ENCODE measurements at regions not wholly inside any gene's neighbourhood (a gene's known extent, or its start where the extent isn't known, plus 50 kb on each side); places are given as distances from the start of the nearest gene placed in this dataset.

- DNase-seq (ENCODE audit: low spot score), result no peak
Measured at GRCh38 chr5:144076521-144077083, 93.9 kb downstream of the YIPF5 start.

GRCh38 chr5:144083185-144083584 lies 87.3 kb downstream of the YIPF5 start:
- no peak for DNase-seq (ENCODE audit: low spot score)

DNA sequence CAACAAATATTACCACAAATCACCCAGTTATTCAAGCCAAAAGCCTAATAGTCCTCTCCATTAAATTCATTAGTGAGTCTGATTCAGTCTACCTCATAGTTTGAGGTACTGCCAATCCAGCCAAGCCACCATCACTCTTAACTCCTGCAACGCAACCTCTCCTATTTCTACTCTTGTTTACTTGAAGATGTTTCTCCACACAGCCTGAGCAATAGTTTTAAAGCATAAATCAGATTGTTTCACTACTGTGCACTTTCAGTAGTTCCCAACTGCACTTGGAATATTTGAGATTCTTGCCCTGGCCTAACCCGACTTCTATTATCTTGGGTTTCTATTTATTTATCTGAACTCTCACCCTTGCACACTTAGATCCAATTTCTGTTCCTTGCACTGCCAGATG lies 85.5 kb downstream of the YIPF5 start:
- DNase-seq (ENCODE audit: low spot score), result no peak

DNA sequence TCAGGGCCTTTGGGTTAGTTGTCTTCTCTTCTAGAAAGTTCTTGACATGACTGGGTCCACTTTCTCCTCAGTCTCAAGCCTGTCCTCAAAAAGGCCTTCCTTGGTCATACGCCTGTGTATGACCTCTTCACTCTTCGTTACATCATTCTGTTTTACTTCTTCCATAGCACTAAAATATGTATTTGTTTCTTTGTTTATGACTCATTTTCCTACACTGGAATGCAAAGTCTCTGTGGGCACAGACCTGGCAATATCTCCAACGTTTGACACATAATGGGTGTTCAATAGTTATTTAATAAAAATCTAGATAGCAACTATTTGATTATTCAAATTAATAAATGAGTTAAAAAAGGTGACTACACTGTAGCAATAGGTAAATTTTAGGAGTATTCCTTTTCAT lies 85.1 kb downstream of the YIPF5 start:
- no peak for DNase-seq (ENCODE audit: low spot score)

DNA sequence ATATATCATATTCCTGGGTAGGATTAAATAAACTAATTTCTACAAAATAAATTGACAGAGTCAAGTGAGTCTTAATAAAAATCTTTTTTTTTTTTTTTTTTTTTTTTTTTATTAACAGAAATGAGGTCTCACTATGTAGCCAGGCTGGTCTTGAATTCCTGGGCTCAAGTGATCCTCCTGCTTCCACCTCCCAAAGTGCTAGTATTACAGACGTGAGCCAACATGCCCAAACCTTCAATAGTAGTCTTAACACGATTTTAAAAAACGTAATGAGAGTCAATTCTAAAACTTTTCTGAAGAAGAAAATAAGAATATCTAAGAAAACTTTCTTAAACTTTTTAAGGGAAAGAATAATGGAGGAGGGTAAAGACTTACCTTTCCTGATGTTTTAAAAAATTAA lies 84.2 kb downstream of the YIPF5 start:
- DNase-seq (ENCODE audit: low spot score), result no peak

- no peak for DNase-seq (ENCODE audit: low spot score)
Measured at GRCh38 chr5:144087576-144087975, 82.9 kb downstream of the YIPF5 start.

DNA sequence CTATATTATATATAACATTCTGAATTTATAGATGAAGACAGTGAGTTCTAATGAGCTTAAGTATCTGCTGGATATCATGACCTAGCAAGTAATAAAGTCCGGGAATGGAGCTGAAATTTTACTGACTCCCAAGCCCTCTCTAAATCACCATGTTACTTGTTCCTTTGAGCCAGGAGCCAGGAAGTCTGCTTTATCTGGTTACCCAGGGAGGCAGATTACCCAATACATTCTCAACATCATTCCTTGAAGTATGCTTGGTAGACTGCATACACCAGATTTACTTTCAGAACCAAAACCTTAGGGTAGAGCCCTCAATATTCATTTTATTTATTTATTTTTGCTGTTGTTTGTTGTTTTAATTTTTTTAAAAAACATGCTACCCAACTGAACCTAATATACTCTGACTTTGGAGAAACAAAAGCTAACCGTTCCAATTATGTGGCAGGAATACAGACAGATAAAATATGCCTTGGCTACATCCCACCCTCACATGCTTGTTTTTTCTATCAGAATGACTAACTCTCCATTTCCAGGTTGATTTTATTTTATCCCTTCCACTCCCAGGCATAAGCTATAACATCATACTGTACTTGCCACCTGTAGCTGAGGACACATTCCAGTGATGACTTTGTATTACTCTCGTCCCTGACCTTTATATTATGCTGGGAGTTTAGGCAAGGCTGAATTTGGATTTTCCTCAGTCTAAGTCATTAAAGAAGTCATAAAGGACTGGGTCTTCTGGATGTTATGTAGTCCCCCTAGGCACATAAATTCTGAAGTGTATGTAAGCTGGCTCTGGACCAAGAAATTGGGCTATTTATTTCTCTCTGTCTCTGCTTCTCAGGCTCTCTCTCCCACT lies 82.0 kb downstream of the YIPF5 start:
- DNase-seq (ENCODE audit: low spot score), result no peak

GRCh38 chr5:144089401-144090021 lies 80.9 kb downstream of the YIPF5 start:
- DNase-seq (ENCODE audit: low spot score), result no peak

DNA sequence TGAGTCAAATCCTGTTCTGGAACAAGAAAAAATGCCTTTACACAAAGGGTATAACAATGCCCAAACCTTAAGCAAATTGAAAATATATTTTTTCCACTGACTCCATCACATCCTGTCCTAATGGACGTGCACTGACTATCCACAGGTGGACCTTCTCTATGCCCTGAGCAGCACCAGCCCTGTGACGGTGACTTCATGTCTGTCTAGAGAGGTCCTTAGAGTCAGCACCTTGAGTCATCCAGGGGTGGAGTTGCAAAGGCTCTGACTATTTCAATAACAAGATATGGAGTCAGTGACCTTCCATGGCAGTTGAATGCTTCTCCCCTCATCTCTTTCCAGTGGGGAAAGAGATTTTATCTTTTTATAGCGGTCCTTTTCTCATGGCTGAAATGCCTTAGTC lies 78.0 kb downstream of the YIPF5 start:
- DNase-seq (ENCODE audit: low spot score), result no peak

GRCh38 chr5:144093400-144093799 lies 77.1 kb downstream of the YIPF5 start:
- DNase-seq (ENCODE audit: low spot score), result no peak

GRCh38 chr5:144093868-144094267 lies 76.6 kb downstream of the YIPF5 start:
- no peak for DNase-seq (ENCODE audit: low spot score)

GRCh38 chr5:144100702-144101101 lies 69.8 kb downstream of the YIPF5 start:
- DNase-seq (ENCODE audit: low spot score), result no peak

- DNase-seq (ENCODE audit: low spot score), result no peak
Measured at GRCh38 chr5:144101616-144102015, 68.8 kb downstream of the YIPF5 start.

GRCh38 chr5:144102361-144102760 lies 68.1 kb downstream of the YIPF5 start:
- DNase-seq (ENCODE audit: low spot score), result no peak

- DNase-seq (ENCODE audit: low spot score), result no peak
Measured at GRCh38 chr5:144102979-144103378, 67.5 kb downstream of the YIPF5 start.

DNA sequence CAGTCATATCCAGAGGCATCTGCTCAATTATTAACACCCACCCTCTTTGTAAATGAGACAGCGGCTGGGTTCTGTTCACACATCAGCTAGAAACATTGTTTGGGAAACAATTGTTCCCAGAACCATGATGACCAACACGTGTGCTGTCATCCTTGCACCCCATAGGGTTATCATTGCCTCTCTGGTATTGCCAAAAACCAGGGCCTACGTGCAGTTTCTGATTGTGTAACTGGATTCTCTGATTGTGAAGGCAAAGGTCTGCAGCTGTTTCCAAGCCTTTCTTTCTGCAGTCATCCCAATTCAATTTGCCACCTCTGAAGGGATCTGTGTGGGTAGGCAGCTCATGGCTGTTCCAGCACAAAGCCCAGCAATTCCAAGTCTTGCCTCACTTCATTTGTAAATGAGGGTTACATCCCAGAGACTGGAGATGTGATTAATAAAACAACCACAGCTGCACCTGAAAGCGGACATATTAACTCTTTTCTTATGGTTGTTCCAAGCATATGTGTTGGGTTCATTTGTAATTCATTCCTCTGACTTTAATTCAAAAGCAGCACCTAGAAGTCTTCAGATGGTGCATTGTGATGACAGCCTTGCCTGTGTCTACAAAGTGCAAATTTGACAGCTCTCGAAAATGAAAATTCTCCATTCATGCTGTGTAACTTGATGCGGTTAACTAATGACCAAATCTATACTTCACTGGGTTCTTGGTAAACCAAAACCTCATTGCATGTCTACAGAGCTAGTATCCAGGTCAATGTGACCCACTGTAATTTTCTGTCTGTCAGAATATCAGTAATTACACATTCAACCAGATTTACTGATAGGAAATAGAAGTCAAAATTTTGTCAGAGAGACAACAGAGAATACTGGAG lies 66.6 kb downstream of the YIPF5 start:
- no peak for DNase-seq (ENCODE audit: low spot score)

- DNase-seq (ENCODE audit: low spot score), result no peak
Measured at GRCh38 chr5:144105371-144105770, 65.1 kb downstream of the YIPF5 start.

DNA sequence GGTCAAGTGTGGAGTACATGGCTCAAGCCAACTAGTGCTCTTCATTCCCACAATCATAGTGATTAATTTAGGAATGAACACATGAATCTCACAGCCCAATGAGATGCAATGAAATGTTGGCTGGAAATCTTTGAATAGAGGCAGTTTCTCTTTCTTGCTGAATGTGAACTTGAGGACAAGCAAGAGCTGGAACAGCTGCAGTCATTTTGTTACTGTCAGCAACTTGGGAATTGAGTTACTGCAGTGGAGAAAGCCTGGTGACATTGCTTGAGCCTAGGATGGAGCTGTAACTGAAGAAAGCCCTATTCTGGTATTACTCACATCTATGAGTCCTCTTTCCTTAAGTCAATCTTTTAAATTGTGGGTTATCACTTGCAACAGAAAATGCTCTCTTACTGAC lies 62.3 kb downstream of the YIPF5 start:
- DNase-seq (ENCODE audit: low spot score), result no peak

All from HuH-7 (cell line).